Adrenal gland (tissue), 5 donors: ENCODE measurements at regions not wholly inside any gene's neighbourhood (a gene's known extent, or its start where the extent isn't known, plus 50 kb on each side); places are given as distances from the start of the nearest gene placed in this dataset.

Source experiments
- POLR2A ChIP-seq, 2 donors: fragments of 450-650 bp; IDR thresholded peaks; one replicate each; pipeline ENCODE4 v1.6.1; 2017; ENCODE audit warnings: antibody characterized with exemption in 2 of 2, mild to moderate bottlenecking in 2 of 2, moderate library complexity in 1 of 2
- TF ChIP-seq, protein P1 (sequence below), 6 experiments: fragments of 450-650 bp in 4 of 6; fragments of 200-600 bp in 2 of 6; sonication (generic) in 1 of 6; IDR thresholded peaks; 1 replicate in 5 of 6; 2 replicates in 1 of 6; pipeline versions ENCODE4 v1.5.1 to v1.8.0; 2016 to 2021; ENCODE audit warnings: antibody characterized with exemption in 6 of 6, mild to moderate bottlenecking in 2 of 6, moderate library complexity in 1 of 6
- donor health status: DM: no; HTN: no; CAD: no.

DNA sequence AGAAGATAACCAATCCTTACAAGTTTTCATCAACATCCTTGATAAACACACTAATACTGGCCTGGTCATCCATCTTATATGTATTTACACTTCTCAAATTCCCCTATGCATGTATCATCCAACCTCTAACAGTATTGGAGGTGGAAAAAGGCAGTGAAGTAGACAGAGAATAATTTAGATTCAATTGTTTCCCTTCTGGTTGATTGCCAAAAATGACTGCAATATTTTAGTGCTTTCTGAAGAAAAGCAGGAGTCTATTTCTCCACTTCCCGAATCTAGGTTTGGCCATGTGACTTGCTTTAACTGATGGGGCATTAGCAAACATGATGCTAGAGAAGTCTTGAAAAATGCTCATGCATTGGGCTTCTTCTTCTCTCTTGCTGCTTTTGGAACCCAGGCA, 78.3 kb upstream of the METAP2 start:
- TF ChIP-seq, protein P1, sequence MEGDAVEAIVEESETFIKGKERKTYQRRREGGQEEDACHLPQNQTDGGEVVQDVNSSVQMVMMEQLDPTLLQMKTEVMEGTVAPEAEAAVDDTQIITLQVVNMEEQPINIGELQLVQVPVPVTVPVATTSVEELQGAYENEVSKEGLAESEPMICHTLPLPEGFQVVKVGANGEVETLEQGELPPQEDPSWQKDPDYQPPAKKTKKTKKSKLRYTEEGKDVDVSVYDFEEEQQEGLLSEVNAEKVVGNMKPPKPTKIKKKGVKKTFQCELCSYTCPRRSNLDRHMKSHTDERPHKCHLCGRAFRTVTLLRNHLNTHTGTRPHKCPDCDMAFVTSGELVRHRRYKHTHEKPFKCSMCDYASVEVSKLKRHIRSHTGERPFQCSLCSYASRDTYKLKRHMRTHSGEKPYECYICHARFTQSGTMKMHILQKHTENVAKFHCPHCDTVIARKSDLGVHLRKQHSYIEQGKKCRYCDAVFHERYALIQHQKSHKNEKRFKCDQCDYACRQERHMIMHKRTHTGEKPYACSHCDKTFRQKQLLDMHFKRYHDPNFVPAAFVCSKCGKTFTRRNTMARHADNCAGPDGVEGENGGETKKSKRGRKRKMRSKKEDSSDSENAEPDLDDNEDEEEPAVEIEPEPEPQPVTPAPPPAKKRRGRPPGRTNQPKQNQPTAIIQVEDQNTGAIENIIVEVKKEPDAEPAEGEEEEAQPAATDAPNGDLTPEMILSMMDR (IDR thresholded peaks at IDR 0.05) = no peak
- TF ChIP-seq POLR2A (IDR thresholded peaks at IDR 0.05) = no peak
